Keratinocyte (primary cell): ENCODE measurements at regions not wholly inside any gene's neighbourhood (a gene's known extent, or its start where the extent isn't known, plus 50 kb on each side); places are given as distances from the start of the nearest gene placed in this dataset.

Experiments
- DNase-seq: peaks from one replicate; pipeline ENCODE4 v3.0.0-alpha.2; 2011; ENCODE audit warnings: low read depth, missing footprints, low spot score
- FAIRE-seq: peaks from 2 replicates; lab custom pipeline; 2011; peaks lifted over from hg19 to GRCh38; lab: Jason Lieb, UNC
- H2AFZ ChIP-seq: 2 replicates; pipeline ENCODE4 v1.6.0; 2012; ENCODE audit warnings: low read length, control low read depth, inconsistent platforms; ENCODE audit not compliant: control insufficient read depth
- H3K27ac ChIP-seq: 2 replicates; pipeline ENCODE4 v1.5.1; 2011; ENCODE audit warnings: low read length; ENCODE audit not compliant: control insufficient read depth, insufficient read depth
- H3K27me3 ChIP-seq: 3 replicates; pipeline ENCODE4 v1.6.0; 2011; ENCODE audit warnings: low read length; ENCODE audit not compliant: control insufficient read depth, insufficient read depth; ENCODE audit errors: extremely low read depth
- H3K36me3 ChIP-seq, 2 experiments: 2 replicates in 1 of 2; 3 replicates in 1 of 2; pipeline ENCODE4 v1.5.1; 2011; ENCODE audit warnings: low read length in 2 of 2, mild to moderate bottlenecking in 1 of 2; ENCODE audit not compliant: control insufficient read depth in 2 of 2, insufficient read depth in 2 of 2; ENCODE audit errors: extremely low read depth in 1 of 2
- H3K4me1 ChIP-seq: 3 replicates; pipeline ENCODE4 v1.5.1; 2011; ENCODE audit warnings: low read length; ENCODE audit not compliant: control insufficient read depth, insufficient read depth; ENCODE audit errors: extremely low read depth
- H3K4me2 ChIP-seq: 3 replicates; pipeline ENCODE4 v1.6.0; 2011; ENCODE audit warnings: low read depth, low read length; ENCODE audit not compliant: control insufficient read depth, insufficient read depth; ENCODE audit errors: extremely low read depth
- H3K4me3 ChIP-seq, 3 experiments: fragments of 200-600 bp in 1 of 3; sonication (generic) in 1 of 3; 2 replicates in 2 of 3; 3 replicates in 1 of 3; pipeline ENCODE4 v1.5.1; 2011 to 2016; ENCODE audit warnings: low read length in 3 of 3, mild to moderate bottlenecking in 3 of 3, control low read depth in 2 of 3, inconsistent platforms in 1 of 3, low read depth in 1 of 3, mixed read lengths in 1 of 3, mixed run types in 1 of 3, moderate library complexity in 1 of 3; ENCODE audit not compliant: control insufficient read depth in 2 of 3, insufficient read depth in 2 of 3; ENCODE audit errors: extremely low read depth in 1 of 3
- H3K79me2 ChIP-seq: 2 replicates; pipeline ENCODE4 v1.6.0; 2012; ENCODE audit warnings: low read length; ENCODE audit not compliant: control insufficient read depth, insufficient read depth
- H3K9ac ChIP-seq: 3 replicates; pipeline ENCODE4 v1.6.0; 2011; ENCODE audit warnings: low read length; ENCODE audit not compliant: control insufficient read depth, insufficient read depth; ENCODE audit errors: extremely low read depth
- H3K9me1 ChIP-seq: 3 replicates; pipeline ENCODE4 v1.6.0; 2011; ENCODE audit warnings: low read length; ENCODE audit not compliant: control insufficient read depth, insufficient read depth; ENCODE audit errors: extremely low read depth
- H3K9me3 ChIP-seq: 2 replicates; pipeline ENCODE4 v1.5.1; 2012; ENCODE audit warnings: low read depth, low read length; ENCODE audit not compliant: control insufficient read depth
- H4K20me1 ChIP-seq: 3 replicates; pipeline ENCODE4 v1.6.0; 2011; ENCODE audit warnings: low read length; ENCODE audit not compliant: control insufficient read depth, insufficient read depth; ENCODE audit errors: extremely low read depth
- CTCF ChIP-seq, 3 experiments: IDR thresholded peaks in 1 of 3; conservative IDR thresholded peaks in 1 of 3; optimal IDR thresholded peaks in 1 of 3; 2 replicates in 2 of 3; 3 replicates in 1 of 3; pipeline versions ENCODE3 to v1.5.1; 2011; ENCODE audit warnings: low read length in 3 of 3, mild to moderate bottlenecking in 3 of 3, moderate library complexity in 2 of 3, control low read depth in 1 of 3, inconsistent platforms in 1 of 3; ENCODE audit not compliant: insufficient read depth in 2 of 3; ENCODE audit errors: extremely low read depth in 1 of 3
- EZH2 ChIP-seq: IDR thresholded peaks from one replicate; pipeline ENCODE4 v1.6.1; 2012; ENCODE audit warnings: inconsistent platforms, mild to moderate bottlenecking, low read length, moderate library complexity
- dilution Hi-C: fragments of 300-500 bp; cut with MboI; formaldehyde crosslinking; loops from one replicate; pipeline ENCODE4 v1.7.0; 2020; ENCODE audit warnings: low sequenced_read_pairs; ENCODE audit not compliant: extremely low pct_ligation_motif_present

GRCh38 chr22:25395468-25395867 lies 169.0 kb upstream of the GRK3 start:
- H3K9me1 ChIP-seq = peaks cover under 1% of the 10 kb centered on the region
- no peak overlapping the region for H3K4me2 ChIP-seq
- H3K9me3 ChIP-seq = no peaks in the 10 kb centered on the region
- H3K79me2 ChIP-seq = peaks cover 96% of the 10 kb centered on the region
- H3K4me1 ChIP-seq = peaks cover 4% of the 10 kb centered on the region
- H3K27me3 ChIP-seq = no peaks in the 10 kb centered on the region
- TF ChIP-seq EZH2 (no peak), CTCF (optimal IDR thresholded peaks at IDR 0.05 in 1 of 3, IDR thresholded peaks at IDR 0.05 in 1 of 3, conservative IDR thresholded peaks at IDR 0.05 in 1 of 3; ENCODE audit: extremely low read depth in 1 of 3, insufficient read depth in 2 of 3, low read length in 3 of 3) (no peak)
- H3K27ac ChIP-seq = no peak overlapping the region
- H3K9ac ChIP-seq = no peak overlapping the region
- H3K36me3 ChIP-seq = no peaks in the 10 kb centered on the region
- dilution Hi-C loops = no loop called here
- H3K4me3 ChIP-seq = no peak overlapping the region
- H4K20me1 ChIP-seq = peaks cover 27% of the 10 kb centered on the region
- DNase-seq (no peak), FAIRE-seq (no peak)
- H2AFZ ChIP-seq = no peak overlapping the region

GRCh38 chr22:25395915-25396314 lies 168.6 kb upstream of the GRK3 start:
- no peak for FAIRE-seq
- Histone ChIP-seq H3K9me3 (no peaks in the 10 kb centered on the region), H3K27me3 (no peaks in the 10 kb centered on the region), H3K4me3 (no peak overlapping the region), H3K9me1 (peaks cover 2% of the 10 kb centered on the region), H2AFZ (no peak overlapping the region), H4K20me1 (peaks cover 29% of the 10 kb centered on the region), H3K27ac (no peak overlapping the region), H3K36me3 (no peaks in the 10 kb centered on the region), H3K9ac (no peak overlapping the region), H3K79me2 (peaks cover 96% of the 10 kb centered on the region), H3K4me1 (peaks cover 8% of the 10 kb centered on the region), H3K4me2 (no peak overlapping the region)
- TF ChIP-seq EZH2 (no peak), CTCF (optimal IDR thresholded peaks at IDR 0.05 in 1 of 3, IDR thresholded peaks at IDR 0.05 in 1 of 3, conservative IDR thresholded peaks at IDR 0.05 in 1 of 3; ENCODE audit: extremely low read depth in 1 of 3, insufficient read depth in 2 of 3, low read length in 3 of 3) (no peak)
- dilution Hi-C loops = no loop called here
- DNase-seq = no peak
